NCI-H446 treated with DMSO at 0.1 percent for 48 hours (cell line): ENCODE measurements at regions not wholly inside any gene's neighbourhood (a gene's known extent, or its start where the extent isn't known, plus 50 kb on each side); places are given as distances from the start of the nearest gene placed in this dataset.
"Not testable (repeated sequence)": the region's sequence is repeated elsewhere in the genome, so short reads cannot be mapped to it uniquely, and the experiment has no call there.

Experiments
- DNase-seq: peaks from one replicate; lab custom pipeline; 2025; lab: John Stamatoyannopoulos, UW

DNA sequence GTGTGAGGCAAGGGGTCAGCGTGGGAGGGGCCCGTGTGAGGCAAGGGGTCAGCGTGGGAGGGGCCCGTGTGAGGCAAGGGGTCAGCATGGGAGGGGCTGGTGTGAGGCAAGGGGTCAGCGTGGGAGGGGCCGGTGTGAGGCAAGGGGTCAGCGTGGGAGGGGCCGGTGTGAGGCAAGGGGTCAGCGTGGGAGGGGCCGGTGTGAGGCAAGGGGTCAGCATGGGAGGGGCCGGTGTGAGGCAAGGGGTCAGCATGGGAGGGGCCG lies 119.2 kb downstream of the SEPTIN14 start:
- DNase-seq, result not testable (repeated sequence)

DNA sequence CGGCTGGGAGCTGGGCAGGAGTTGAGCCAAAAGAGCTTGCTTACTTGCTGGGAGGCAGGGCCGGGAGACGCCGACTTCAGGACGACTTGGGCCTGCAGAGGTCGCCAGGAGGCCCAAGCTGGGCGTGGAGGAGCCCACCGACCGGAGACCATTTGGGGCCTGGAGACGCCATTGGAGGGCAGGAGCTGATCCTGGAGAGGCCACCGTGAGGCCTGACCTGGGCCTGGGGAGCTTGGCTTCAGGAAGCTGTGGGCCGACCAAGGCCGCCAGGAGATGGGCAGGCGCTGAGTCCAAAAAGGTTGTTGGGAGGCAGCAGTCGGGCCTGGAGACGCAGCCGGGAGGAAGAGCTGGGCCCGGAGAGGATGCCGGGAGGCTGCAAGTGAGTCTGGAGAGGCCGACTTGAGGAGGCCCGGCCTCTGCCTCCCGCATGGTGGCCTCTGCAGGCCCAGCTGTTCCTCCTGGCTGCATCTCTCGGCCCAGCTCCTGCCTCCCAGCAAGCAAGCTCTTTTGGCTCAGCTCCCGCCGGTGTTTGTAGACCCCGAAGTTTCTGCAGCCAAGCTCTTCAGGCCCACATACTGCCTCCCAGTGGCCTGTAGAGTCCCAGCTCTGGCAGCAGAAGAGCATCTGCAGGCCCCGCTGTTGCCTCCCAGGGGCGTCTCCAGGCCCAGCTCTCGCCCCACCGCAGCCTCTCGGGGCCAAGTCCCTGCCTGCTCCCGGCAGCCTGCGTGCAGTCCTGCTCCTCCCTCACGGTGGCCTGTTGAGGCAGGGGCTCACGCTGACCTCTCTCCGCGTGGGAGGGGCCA lies 119.7 kb downstream of the SEPTIN14 start:
- DNase-seq, result not testable (repeated sequence)

DNA sequence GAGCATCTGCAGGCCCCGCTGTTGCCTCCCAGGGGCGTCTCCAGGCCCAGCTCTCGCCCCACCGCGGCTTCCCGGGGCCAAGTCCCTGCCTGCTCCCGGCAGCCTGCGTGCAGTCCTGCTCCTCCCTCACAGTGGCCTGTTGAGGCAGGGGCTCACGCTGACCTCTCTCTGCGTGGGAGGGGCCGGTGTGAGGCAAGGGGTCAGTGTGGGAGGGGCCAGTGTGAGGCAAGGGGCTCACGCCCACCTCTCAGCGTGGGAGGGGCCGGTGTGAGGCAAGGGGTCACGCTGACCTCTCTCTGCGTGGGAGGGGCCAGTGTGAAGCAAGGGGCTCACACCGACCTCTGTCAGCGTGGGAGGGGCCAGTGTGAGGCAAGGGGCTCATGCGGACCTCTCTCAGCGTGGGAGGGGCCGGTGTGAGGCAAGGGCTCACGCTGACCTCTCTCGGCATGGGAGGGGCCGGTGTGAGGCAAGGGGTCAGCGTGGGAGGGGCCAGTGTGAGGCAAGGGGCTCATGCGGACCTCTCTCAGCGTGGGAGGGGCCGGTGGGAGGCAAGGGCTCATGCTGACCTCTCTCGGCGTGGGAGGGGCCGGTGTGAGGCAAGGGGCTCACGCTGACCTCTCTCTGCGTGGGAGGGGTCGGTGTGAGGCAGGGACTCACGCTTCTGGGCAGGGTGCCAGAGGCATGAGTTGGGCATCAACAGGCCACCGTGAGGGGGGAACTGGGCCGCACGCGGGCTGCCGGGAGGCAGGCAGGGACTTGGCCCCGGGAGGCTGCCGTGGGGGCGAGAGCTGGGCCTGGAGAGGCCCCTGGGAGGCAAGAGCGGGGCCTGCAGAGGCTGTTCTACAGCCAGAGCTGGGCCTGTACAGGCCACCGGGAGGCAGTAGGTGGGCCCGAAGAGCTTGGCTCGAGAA lies 120.6 kb downstream of the SEPTIN14 start:
- not testable (repeated sequence) for DNase-seq

DNA sequence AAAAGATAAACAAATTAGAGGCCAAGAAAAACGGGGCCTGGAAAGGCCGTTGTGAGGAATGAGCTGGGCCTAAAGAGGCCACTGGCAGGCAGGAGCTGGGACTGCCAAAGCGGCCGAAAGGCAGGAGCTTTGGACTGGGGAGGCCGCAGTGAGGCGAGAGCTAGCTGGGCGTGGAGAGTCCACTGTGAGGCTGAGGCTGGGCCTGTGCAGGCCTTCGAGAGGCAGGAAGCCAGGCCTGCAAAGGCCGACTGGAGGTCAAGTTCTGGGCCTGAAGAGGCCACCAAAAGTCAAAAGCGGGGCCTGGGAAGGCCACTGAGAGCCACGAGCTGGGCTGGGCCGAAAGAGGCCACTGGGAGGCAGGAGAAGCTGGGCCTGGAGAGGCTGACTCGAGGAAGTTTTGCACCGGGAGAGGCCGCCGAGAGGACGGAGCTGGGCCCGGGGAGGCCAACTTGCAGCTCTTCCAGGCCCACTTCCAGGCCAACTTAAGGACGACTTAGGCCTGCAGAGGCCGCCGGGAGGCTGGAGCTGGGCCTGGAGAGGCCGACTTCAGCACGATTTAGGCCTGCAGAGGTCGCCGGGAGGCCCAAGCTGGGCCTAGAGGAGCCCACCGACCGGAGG lies 121.8 kb downstream of the SEPTIN14 start:
- DNase-seq, result not testable (repeated sequence)

DNA sequence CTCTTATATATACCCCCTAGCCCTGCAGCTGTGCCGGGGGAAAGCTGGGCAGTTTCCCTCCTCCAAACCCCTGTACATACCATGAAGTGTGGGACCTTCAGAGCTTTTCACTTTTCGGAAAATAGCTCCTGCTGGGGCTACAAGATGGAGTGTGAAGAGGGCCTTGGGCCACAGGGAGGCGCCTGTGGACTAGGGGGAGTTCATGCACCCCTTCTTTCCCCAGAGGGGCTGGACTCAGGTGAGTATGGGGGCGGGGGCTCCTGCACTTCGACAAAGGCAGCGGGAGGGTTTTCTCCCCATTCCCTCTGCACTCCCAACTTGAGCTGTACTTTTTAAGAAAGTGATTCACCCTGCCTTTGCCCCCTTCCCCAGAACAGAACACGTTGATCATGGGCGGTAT lies 122.5 kb downstream of the SEPTIN14 start:
- not testable (repeated sequence) for DNase-seq

DNA sequence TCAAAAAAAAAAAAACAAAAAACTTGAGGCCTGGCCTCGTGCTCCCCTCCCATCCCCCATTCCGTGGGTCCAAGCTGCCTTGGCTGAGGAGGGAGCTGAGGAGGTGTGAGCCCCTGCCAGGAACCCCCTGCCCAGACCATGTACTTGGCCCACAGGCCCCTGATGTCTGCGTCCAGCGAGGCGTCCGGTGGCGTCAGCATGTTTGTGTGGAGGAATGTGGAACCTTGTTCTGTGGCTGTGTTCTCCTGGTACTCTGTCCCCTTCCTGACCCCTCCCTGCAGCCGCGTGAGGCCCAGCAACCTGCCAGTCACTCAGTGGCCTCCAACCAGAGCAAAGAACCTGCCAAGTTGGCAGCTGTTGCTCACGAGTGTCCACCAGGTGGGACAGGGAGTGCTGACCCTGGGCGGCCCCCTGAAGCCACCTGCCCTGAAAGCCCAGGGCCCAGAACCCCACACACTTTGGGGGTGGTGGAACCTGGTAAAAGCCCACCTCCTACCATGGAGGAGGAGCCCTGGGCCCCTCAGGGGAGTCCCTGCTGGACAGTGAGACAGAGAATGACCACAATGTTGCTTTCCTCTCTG lies 125.8 kb downstream of the SEPTIN14 start:
- DNase-seq, result not testable (repeated sequence)

DNA sequence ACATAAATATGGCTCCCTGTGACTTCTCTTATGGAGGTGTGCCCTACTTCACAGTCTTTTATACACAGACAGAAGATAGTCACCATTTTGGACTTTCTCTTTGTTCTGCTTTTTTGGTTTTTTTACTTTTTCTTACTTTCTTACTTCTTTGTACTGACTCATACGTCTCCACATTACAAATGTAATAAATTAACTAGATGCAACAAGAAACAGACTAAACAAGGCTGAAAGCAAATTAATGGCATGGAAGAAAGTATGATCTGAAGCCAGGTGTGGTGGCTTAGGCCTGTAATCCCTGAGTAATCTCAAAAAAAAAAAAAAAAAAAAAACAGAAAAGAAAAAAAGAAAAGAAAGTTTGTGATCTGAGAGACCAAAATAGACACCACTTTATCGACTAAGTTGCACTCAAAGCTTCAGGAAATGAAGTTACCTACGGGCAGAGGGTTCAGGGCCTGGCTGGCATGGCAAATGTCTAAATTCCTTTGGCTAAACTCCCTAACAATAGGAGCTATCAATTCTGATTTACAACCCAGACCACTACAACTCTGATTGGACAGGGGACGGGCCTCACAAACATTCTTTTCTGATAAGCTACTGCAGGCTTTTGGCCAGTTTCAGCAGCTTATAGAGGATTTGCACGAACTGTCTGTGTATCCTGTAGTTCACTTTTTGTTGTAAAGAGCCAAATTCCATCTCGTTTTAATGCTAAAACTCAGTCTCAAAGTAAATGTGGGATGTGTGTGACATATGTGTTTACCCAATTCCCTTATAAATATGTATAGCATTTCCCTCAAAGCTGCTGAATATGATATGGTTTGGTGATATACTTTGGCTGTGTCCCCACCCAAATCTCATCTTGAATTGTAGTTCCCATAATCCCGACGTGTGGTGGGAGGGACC lies 129.1 kb downstream of the SEPTIN14 start:
- DNase-seq, result no peak

DNA sequence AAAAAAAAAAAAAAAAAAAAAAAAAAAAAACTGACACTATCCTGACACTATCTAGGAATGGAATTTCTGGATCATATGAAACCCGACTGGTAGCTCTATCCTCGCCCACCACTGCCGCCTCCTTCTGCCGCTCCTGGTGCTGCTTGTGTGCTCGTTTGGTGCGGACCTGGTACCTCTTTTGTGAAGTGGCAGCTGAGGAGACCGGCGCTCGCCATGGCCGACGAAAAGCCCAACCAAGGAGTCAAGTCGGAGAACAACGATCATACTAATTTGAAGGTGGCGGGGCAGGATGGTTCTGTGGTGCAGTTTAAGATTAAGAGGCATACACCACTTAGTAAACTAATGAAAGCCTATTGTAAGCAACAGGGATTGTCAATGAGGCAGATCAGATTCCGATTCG lies 130.6 kb downstream of the SEPTIN14 start:
- DNase-seq, result no peak

DNA sequence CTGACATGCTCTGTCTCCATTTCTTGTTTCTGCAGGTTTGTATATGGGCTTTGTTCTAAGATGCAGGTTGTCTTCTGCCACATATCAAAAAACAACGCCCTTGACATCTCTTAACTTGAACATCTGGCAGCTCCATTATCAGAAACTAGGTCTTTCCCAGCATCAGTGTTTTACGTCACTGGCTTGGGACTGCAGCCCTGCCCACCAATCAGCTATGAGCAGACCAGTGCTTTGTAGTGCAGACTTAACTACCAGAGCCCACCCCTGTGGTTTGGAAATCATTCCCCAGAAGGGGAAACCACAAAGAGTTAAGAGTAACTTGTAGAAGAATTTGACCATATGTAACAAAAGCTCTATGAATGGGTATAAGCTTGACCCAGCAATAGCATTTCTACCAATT lies 132.4 kb downstream of the SEPTIN14 start:
- DNase-seq, result no peak

DNA sequence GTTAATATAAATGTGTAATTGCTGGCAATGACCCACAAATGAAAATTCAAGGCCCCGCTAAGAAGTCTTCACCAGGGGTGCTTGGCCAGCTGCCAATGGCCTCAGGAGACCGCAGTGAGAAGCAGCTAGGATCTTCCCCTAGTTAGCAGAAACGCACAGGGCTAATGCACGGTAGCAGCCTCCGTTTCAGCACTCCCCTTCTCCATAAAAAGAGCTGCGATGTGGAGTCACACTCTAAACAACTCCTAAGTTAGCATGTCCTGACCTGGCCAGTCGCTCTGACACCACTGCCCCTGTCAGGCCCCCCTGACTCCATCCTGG lies 139.0 kb downstream of the SEPTIN14 start:
- no peak for DNase-seq

DNA sequence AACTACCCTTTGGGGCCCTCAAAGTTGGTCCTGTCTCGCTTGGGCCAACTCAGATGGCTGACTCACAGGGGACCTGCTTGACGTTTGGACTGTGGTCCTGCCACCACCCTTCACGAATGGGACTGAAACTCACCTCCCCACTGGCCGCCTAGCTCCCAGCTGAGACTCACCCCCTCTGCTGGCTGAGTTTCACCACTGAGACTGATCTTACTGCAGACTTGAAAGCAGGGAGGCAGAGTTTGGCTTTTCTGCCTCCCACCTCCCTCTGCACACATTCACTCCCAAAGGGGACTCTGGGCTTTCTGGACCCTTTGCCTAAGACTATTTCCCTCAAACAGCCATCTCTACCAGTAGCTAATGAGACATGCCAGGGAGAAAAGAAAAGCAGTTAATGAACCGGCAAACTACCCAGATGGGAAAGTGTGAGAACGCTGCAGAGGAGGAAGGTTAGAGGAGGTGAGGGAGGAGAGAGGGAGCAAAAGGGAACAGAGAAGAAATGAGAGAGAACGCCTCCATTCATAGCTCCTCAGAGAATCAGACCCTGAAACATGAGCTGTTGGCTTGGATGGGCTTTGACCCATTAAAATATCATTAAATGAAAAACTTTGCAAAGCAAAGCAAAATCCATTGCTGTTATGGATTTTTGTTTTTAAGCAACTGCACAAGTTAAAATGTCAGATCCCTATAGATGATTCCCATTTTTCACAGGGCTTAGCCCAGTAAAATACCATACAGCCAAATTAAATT lies 139.5 kb downstream of the SEPTIN14 start:
- not testable (repeated sequence) for DNase-seq

DNA sequence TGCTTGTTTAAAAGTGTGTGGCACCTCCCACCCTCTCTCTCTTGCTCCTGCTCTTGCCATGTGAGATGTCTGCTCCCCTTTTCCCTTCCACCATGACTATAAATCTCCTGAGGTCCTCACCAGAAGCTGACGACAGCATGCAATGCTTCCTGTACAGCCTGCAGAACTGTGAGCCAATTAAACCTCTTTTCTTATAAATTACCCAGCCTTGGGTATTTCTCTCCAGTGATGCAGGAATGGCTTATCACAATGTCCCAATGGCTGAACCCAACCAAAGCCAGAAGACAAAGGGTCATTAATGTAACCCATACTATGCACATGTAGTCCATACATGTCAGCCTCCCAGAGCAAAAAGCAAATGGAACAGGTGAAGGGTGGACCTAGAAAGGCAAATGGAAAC lies 141.5 kb downstream of the SEPTIN14 start:
- DNase-seq, result not testable (repeated sequence)

DNA sequence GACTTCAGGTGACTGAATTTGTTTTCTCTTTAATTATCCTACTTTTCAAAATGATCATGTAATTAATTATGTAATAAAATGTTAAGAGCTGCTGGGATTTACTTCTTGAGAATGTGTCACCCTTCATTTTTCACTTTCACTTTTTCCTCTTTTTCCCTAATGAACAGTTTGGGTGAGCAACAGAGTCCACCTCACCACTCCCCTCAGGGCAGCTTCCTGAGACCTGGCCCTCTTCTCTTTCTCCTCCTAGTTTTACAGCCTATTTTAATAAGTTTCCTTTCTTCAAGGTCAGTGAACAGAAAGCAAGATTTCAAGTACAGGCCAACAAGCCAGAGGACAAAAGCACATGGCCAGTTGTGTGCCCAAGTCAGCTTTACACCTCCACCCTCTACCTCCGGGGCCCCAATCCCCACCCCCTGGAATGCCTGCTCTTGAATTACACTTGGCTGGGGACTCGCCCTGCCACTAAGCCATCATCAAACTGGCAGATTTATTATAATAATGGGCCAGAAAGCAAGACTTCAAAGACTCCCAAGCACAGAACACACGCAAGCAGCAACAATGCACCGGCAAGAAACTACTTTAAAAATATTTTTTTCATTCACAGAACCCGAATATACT lies 143.1 kb upstream of the VOPP1 start:
- DNase-seq, result not testable (repeated sequence)

DNA sequence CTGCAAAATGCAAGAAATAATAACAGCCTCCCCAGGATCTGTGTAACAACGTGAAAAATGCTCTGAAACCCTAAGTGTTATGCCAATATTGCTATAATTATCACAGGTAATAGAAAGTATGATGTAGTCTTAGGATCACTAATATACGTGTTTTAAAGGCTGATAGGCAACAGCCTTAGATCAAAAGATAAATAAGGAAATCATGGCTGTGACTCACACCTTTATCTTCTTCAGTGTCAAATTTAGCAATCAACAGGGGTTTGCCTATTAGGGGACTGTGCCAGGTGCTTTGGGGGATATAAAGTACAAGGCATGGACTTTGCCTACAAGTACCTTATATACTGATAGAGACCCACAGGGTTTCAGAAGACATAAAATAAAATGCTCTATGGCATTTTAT lies 142.1 kb upstream of the VOPP1 start:
- not testable (repeated sequence) for DNase-seq

DNA sequence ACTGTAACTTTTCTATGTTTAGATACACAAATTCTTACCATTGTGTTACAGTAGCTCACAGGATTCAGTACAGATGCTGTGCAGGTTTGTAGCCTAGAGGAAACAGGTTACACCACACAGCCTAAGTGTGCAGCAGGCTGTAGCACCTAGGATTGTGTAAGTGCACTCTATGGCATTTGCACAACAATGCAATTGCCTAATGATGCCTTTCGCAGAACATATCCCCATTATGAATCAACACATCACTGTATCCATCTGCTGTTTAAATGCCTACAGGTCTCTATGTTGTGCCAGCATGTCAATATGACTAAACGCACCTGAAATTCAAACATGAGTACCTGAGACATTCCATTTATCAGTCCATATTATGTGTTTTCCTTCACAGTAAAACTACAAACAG lies 138.0 kb upstream of the VOPP1 start:
- DNase-seq, result not testable (repeated sequence)

DNA sequence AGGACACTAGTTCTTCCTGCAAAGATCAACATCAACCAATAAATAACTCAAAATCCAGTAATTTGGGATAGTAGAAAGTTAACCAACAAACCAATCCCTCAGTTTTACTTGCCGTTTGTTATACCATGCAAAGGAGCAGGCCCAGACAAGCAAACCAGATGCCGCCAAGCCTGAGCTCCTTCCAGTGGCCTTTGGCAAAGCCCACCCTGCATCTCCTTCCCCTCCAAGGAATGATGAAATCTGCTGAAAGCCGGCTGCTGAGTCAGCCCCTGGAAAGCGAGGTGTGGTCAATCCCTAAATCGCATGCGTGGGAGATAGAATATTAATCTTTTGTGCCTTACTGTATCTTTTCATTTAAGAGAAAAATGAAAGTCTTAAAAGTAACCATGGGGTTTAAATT lies 135.7 kb upstream of the VOPP1 start:
- DNase-seq, result not testable (repeated sequence)

DNA sequence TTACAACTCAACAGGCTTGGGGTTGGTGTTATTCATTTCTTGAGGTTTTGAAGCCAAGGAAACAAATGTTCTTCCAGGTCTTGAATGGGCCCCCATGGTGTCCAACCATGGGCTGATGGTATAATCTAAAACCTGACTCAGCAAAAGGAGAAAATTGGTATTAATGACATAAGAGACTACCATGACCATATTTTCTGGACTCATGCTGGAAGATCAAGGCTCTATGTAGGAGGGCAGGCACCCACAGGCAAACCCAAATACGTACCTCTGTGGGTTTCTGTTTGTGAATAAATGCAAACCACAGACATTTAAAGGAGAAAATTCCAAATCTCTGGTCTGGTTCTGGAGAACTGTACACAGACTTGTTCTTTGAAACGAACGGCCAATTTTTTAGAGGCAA lies 135.1 kb upstream of the VOPP1 start:
- not testable (repeated sequence) for DNase-seq

DNA sequence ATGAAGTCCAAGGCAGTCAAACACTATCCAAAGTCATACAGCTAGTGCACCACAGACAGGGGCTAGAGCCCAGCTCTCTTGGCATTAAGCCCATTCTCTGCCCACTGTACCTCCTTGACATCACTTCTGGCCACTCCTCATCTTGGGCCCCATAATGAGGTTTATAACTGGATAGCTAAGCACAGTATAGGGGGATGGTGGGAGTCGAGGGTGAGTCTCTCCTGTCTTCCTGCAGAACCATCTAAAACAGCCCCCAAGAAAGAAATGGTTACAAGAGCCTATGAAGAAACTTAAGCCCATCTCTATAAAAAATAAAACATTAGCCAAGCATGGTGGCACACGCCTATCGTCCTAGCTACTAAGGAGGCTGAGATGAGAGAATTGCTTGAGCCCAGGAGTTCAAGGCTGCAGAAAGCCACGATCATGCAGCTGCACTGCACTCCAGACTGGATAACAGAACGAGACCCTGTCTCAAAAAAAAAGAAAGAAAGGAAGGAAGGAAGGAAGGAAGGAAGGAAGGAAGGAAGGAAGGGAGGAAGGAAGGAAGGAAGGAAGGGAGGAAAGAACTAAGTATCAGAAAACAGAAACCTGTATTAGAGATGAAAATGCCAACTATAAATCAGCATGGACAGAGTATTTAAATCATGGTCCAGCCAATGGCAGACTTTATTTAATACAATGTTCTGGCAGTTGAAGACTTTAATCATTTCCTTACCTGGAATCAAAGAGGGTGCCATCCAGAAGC lies 134.3 kb upstream of the VOPP1 start:
- not testable (repeated sequence) for DNase-seq

DNA sequence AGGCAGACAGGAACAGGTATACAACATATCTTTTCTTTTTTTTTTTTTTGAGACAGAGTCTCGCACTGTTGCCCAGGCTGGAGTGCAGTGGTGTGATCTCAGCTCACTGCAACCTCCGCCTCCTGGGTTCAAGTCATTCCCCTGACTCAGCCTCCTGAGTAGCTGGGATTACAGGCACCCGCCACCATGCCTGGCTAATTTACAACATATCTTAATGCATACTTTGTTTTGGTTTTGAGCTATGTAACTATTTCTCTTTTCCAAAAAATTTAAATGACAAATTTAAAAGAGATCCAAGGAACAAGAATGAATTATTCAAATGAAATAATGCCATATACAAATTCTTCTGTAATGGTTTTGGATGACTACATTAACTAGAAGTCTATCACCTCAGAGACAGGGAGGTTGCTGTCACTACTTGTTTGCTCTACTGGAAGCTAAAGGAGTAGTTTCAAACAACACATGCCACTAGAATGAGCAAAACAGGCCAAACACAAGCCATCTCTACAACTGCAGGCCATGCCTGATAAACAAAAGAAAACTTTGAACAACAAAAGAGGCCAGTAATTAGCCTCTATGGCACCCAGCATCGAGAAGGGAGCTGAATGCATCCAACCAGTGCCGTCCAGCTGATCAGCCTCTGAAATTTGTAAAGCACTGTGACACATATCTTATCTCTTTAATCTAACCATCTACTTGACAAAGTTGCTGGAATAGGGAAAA lies 133.6 kb upstream of the VOPP1 start:
- not testable (repeated sequence) for DNase-seq
